NCI-H1930 (cell line): ENCODE measurements at regions not wholly inside any gene's neighbourhood (a gene's known extent, or its start where the extent isn't known, plus 50 kb on each side); places are given as distances from the start of the nearest gene placed in this dataset.

Source experiments
- DNase-seq, 2 experiments: peaks; one replicate each; lab custom pipeline; 2025; lab: John Stamatoyannopoulos, UW

GRCh38 chr7:70907259-70908247, 224.4 kb upstream of the GALNT17 start:
- no peak for DNase-seq

- DNase-seq, result no peak
Observed at GRCh38 chr7:70913924-70914323, 218.0 kb upstream of the GALNT17 start.

DNA sequence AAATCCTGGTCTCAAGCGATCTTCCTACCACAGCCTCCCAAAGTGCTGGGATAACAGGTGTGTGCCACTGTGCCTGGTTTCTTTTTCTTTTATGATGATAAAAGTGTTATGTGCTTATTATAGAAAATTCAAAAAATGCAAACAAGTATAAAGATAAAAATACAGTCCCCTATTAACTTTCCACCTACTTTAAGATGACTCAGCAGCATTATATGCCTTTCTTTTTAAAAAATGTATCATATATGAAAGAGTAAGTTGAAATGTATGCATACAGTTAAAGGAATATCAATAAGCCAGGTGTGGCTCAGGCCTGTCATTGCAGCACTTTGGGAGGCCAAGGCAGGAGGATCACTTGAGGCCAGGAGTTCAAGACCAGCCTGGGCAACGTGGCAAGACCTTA, 216.9 kb upstream of the GALNT17 start:
- no peak for DNase-seq

- DNase-seq, result no peak
Observed at GRCh38 chr7:70919481-70920073, 212.4 kb upstream of the GALNT17 start.

- DNase-seq, result no peak
Observed at GRCh38 chr7:70920876-70921275, 211.1 kb upstream of the GALNT17 start.

- DNase-seq, result no peak
Observed at GRCh38 chr7:70923181-70923845, 208.6 kb upstream of the GALNT17 start.

GRCh38 chr7:70925411-70926115, 206.4 kb upstream of the GALNT17 start:
- DNase-seq, result no peak

- no peak for DNase-seq
Observed at GRCh38 chr7:70926666-70927065, 205.3 kb upstream of the GALNT17 start.

GRCh38 chr7:70935311-70935710, 196.6 kb upstream of the GALNT17 start:
- no peak for DNase-seq

DNA sequence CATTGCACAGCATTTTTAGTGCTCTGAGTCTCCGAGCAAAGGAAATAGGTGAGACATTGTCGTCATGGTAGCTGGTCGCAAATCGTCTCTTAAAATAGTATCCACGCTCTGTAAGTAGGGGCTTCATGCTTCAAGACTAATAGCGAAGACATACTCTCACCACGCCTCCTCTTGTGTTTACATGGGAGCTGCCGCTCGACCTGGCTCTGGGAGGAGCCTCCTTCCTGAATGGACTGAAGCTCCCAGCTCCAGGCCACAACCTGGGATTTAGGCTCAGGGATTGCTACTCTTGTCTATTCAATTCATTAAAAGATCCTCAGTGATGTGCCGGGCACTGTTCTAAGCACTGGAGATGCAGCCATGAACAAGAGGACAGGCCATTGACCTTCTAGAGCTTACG, 196.1 kb upstream of the GALNT17 start:
- DNase-seq, result no peak

- DNase-seq, result no peak
Observed at GRCh38 chr7:70937424-70937823, 194.5 kb upstream of the GALNT17 start.

- no peak for DNase-seq
Observed at GRCh38 chr7:70940597-70940996, 191.3 kb upstream of the GALNT17 start.

DNA sequence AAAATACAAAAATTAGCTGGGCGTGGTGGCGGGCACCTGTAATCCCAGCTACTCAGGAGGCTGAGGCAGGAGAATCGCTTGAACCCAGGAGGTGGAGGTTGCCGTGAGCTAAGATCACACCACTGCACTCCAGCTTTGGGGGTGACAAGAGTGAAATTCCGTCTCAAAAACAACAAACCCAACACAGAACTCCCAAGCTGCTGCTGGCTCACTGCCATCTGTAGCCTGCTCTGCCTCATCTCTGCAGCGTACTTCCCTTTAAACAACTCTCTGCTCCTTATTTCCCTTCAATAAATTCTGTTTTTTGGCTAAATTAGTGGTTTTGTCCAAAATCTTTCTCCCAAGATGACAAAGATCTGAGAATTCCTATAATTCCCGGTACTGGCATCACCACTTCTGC, 189.2 kb upstream of the GALNT17 start:
- DNase-seq, result no peak

DNA sequence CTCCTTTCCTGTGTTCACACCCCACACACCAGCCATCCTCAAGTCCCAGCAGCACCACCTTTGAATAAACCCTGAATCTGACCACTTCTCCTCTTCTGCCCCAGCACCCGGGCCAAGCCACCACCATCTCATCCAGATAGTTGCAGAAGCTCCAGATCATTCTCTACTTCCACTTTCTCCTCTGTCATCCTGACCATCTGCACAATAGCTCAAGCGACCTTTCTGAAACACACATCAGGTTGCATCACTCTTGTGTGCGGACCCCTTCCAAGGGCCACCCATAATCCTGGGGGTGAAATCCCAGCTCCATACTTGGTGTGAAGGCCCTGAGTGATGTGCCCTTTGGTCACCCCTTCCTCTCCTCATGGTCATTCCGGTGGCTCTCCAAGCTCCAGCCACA, 187.4 kb upstream of the GALNT17 start:
- no peak for DNase-seq

DNA sequence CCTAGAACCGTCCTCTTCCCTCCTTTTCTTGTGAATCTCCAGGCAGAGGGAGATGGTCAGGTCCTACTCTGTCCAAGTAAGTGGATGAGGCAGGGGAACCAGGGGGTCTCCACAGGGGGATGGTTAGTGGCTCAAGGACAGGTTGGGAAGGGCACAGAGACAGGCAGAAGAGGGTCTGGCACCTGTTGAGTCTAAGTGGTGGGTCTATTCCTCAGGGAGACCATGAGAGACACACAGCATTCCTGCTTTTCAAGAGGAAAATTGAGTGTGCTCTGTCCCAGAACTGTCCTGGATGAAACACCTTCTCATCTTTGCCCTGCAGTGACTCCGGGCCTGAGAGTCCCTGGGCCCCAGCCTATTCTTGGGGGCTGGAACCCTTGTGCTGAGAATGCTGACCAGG, 184.8 kb upstream of the GALNT17 start:
- DNase-seq, result no peak

- no peak for DNase-seq
Observed at GRCh38 chr7:70949862-70950261, 182.1 kb upstream of the GALNT17 start.

DNA sequence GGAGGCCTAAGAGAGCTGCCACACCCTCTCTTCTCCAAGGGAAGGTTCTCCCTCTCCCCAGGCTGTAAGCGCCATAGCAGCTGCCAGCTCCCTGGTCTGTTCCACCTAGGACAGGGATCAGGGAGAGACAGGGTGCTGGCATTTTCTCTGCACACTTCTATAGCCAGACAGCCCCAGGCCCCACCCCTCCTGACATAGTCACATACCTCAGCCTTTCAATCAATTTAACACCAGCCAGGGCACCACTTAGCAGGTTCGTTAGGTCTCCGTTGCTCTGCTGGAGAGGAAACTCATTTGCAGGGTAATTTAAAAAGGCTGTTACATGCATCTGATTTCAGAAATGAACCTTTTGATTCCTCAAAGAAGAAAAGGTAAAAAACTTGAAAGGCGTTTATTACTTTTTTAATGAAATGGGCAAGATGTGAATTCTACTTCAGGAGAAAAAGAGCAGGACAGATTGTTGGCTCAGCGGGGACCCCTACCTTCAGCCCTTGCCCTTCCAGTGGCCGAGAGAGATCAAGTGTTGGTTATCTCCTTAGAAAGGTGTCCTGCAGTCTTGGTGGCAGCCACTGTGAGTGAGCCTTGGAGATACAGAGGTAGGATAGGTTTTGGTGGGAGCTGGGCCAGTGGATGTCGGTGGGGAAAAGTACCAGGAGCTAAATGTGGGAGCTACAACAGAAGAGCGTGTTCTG, 180.5 kb upstream of the GALNT17 start:
- no peak for DNase-seq

DNA sequence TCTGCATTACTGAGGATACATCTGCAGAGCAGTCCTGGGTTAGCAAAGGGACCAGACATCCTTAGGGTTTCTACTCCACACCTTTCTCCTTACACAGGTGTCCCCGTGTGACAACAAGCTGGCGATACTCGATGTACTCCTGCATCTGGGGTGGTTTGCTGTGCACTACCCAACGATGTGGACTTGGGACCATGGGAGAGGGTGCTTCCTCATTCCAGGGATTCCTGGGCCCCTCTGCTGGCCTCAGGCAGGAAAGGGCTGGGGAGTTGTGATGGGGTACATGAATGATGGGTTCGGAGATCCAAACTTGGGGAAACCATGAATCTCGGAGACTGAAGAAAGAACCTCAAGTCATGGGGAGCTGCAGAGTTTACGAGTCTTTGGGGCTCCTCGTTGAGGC, 179.6 kb upstream of the GALNT17 start:
- DNase-seq, result no peak

GRCh38 chr7:70953331-70953741, 178.6 kb upstream of the GALNT17 start:
- no peak for DNase-seq

DNA sequence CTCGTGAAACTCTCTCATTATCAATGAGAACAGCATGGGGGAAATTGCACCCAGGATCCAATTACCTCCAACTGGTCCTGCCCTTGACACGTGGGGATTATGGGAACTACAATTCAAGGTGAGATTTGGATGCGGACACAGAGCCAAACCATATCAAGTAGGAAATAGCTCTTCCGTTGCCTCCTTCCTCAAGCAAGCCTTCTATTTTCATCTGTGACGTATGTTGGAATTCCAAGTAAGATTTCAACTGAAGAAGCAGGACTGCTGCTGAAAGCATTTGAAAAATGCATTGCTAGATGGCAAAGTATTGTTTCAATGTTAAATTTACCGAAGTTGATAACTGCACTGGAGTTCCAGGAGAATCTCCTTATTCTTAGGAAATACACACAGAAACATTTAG, 178.1 kb upstream of the GALNT17 start:
- no peak for DNase-seq

GRCh38 chr7:70972693-70973092, 159.3 kb upstream of the GALNT17 start:
- no peak for DNase-seq

- DNase-seq, result no peak
Observed at GRCh38 chr7:70975754-70976153, 156.2 kb upstream of the GALNT17 start.
